Endothelial cell (in vitro differentiated cells): ENCODE measurements at regions not wholly inside any gene's neighbourhood (a gene's known extent, or its start where the extent isn't known, plus 50 kb on each side); places are given as distances from the start of the nearest gene placed in this dataset.

Experiments used
- DNase-seq: peaks from one replicate; pipeline ENCODE4 v3.0.0; 2021; ENCODE audit warnings: low spot score
- H3K27ac Mint-ChIP-seq: one replicate; pipeline ENCODE4 v1.8.0; 2021; ENCODE audit warnings: mixed read lengths, inconsistent platforms; ENCODE audit not compliant: unreplicated experiment
- H3K27me3 Mint-ChIP-seq: one replicate; pipeline ENCODE4 v1.8.0; 2021; ENCODE audit warnings: mild to moderate bottlenecking, moderate library complexity, mixed read lengths, inconsistent platforms; ENCODE audit not compliant: unreplicated experiment
- H3K36me3 Mint-ChIP-seq: one replicate; pipeline ENCODE4 v1.8.0; 2021; ENCODE audit warnings: mild to moderate bottlenecking, low read depth, mixed read lengths, inconsistent platforms; ENCODE audit not compliant: unreplicated experiment
- H3K4me1 Mint-ChIP-seq: one replicate; pipeline ENCODE4 v1.8.0; 2021; ENCODE audit warnings: mild to moderate bottlenecking, mixed read lengths, inconsistent platforms; ENCODE audit not compliant: unreplicated experiment
- H3K4me3 Mint-ChIP-seq: one replicate; pipeline ENCODE4 v1.8.0; 2021; ENCODE audit warnings: mild to moderate bottlenecking, mixed read lengths, inconsistent platforms; ENCODE audit not compliant: unreplicated experiment
- H3K9me3 Mint-ChIP-seq: one replicate; pipeline ENCODE4 v1.8.0; 2021; ENCODE audit warnings: mixed read lengths, inconsistent platforms; ENCODE audit not compliant: unreplicated experiment
- CTCF ChIP-seq: fragments of 200-600 bp; sonication (generic); IDR thresholded peaks from one replicate; pipeline ENCODE4 v1.5.0; 2021; ENCODE audit warnings: antibody characterized with exemption; ENCODE audit not compliant: unreplicated experiment

- Mint-ChIP-seq H3K9me3 (no peaks in the 10 kb centered on the region), H3K27me3 (peaks cover 7% of the 10 kb centered on the region), H3K4me1 (peaks cover 5% of the 10 kb centered on the region), H3K4me3 (no peak overlapping the region), H3K36me3 (no peaks in the 10 kb centered on the region), H3K27ac (no peak overlapping the region)
- no peak for DNase-seq
- no peak for TF ChIP-seq CTCF
Observed at GRCh38 chr11:119888119-119888518, 159.1 kb upstream of the NECTIN1 start.

- Mint-ChIP-seq H3K4me1 (peaks cover 5% of the 10 kb centered on the region), H3K36me3 (no peaks in the 10 kb centered on the region), H3K27me3 (peaks cover 7% of the 10 kb centered on the region), H3K27ac (no peak overlapping the region), H3K4me3 (no peak overlapping the region), H3K9me3 (no peaks in the 10 kb centered on the region)
- DNase-seq, result no peak
- TF ChIP-seq CTCF, result no peak
Observed at GRCh38 chr11:119886667-119887230, 157.7 kb upstream of the NECTIN1 start.

- no peak for DNase-seq
- no peaks in the 10 kb centered on the region for H3K9me3 Mint-ChIP-seq
- no peak overlapping the region for H3K4me3 Mint-ChIP-seq
- peaks cover 2% of the 10 kb centered on the region for H3K4me1 Mint-ChIP-seq
- peaks cover 8% of the 10 kb centered on the region for H3K27me3 Mint-ChIP-seq
- no peak for TF ChIP-seq CTCF
- no peaks in the 10 kb centered on the region for H3K36me3 Mint-ChIP-seq
- no peak overlapping the region for H3K27ac Mint-ChIP-seq
Observed at GRCh38 chr11:119885861-119886567, 157.0 kb upstream of the NECTIN1 start.

- H3K9me3 Mint-ChIP-seq, result no peaks in the 10 kb centered on the region
- no peak for DNase-seq
- no peaks in the 10 kb centered on the region for H3K4me1 Mint-ChIP-seq
- H3K4me3 Mint-ChIP-seq, result no peak overlapping the region
- no peaks in the 10 kb centered on the region for H3K36me3 Mint-ChIP-seq
- no peak overlapping the region for H3K27ac Mint-ChIP-seq
- H3K27me3 Mint-ChIP-seq, result peaks cover 8% of the 10 kb centered on the region
- TF ChIP-seq CTCF, result no peak
Observed at GRCh38 chr11:119885067-119885466, 156.1 kb upstream of the NECTIN1 start.

- Mint-ChIP-seq H3K27me3 (peaks cover 5% of the 10 kb centered on the region), H3K36me3 (no peaks in the 10 kb centered on the region), H3K27ac (no peak overlapping the region), H3K4me3 (no peak overlapping the region), H3K4me1 (no peaks in the 10 kb centered on the region), H3K9me3 (no peaks in the 10 kb centered on the region)
- no peak for DNase-seq
- TF ChIP-seq CTCF, result no peak
Observed at GRCh38 chr11:119882316-119882715, 153.3 kb upstream of the NECTIN1 start.
